AG04449 (cell line): ENCODE measurements at regions not wholly inside any gene's neighbourhood (a gene's known extent, or its start where the extent isn't known, plus 50 kb on each side); places are given as distances from the start of the nearest gene placed in this dataset.

ENCODE experiments used
- CTCF ChIA-PET: fragments of 350-600 bp; formaldehyde crosslinking; extraction: SDS; loops from one replicate; lab custom pipeline; 2021; ENCODE audit warnings: antibody characterized with exemption; lab: Yijun Ruan, JAX
- POLR2A ChIA-PET: fragments of 400-600, 350-600 bp; formaldehyde crosslinking; extraction: SDS; loops from one replicate; lab custom pipeline; 2020; ENCODE audit warnings: antibody characterized with exemption, inconsistent platforms; lab: Yijun Ruan, JAX
- DNase-seq: peaks from one replicate; pipeline ENCODE4 v3.0.0-alpha.2; 2010; ENCODE audit warnings: low read depth, low spot score
- H3K4me3 ChIP-seq: 2 replicates; pipeline ENCODE4 v1.5.1; 2011; ENCODE audit warnings: low read depth, mild to moderate bottlenecking, control low read depth, low read length
- TF ChIP-seq, protein P1 (sequence below): IDR thresholded peaks from one replicate; pipeline ENCODE4 v1.5.1; 2011; ENCODE audit warnings: mild to moderate bottlenecking, moderate library complexity, low read length, control low read depth, inconsistent platforms; ENCODE audit not compliant: insufficient read depth; ENCODE audit errors: missing control alignments

GRCh38 chr20:54321352-54322087 is 113.6 kb downstream of the PFDN4 start:
- ChIA-PET CTCF (interaction anchor here (1.4 to 1.5 kb wide), 3 partner anchors 13 to 326 kb away, joined by 3 to 4 read pairs (median 3); no protein-coding TSS in a partner anchor), POLR2A (no interaction called here)
- no peak overlapping the region for H3K4me3 ChIP-seq
- no peak for DNase-seq
- TF ChIP-seq, protein P1, sequence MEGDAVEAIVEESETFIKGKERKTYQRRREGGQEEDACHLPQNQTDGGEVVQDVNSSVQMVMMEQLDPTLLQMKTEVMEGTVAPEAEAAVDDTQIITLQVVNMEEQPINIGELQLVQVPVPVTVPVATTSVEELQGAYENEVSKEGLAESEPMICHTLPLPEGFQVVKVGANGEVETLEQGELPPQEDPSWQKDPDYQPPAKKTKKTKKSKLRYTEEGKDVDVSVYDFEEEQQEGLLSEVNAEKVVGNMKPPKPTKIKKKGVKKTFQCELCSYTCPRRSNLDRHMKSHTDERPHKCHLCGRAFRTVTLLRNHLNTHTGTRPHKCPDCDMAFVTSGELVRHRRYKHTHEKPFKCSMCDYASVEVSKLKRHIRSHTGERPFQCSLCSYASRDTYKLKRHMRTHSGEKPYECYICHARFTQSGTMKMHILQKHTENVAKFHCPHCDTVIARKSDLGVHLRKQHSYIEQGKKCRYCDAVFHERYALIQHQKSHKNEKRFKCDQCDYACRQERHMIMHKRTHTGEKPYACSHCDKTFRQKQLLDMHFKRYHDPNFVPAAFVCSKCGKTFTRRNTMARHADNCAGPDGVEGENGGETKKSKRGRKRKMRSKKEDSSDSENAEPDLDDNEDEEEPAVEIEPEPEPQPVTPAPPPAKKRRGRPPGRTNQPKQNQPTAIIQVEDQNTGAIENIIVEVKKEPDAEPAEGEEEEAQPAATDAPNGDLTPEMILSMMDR: no peak

DNA sequence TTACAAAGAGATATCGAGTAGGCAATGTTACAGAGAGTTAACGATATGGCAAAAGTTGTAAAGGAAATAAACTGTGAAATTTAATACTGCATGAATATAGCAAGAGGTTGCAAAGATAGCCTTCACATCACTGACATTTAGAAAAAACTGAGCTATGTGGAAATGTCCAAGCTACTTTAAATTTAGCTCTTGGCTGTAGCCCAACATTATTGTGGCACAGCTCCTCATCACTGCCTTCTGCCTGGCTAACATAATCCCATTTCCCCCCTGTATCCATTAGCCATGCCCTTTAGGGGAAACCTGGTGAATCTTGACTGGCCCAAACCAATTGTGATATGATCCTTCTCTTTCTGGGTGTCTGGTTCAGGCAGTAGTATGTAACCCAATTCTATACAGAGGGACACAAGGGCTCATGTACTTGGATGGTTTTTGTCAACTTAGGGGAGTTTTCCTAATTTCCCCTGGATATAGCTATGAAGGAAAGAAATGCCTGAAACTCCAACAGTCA is 115.4 kb downstream of the PFDN4 start:
- CTCF ChIA-PET: interaction anchor here (1.1 kb wide), 1 partner anchor 104 kb away, joined by 3 read pairs; no protein-coding TSS in a partner anchor
- TF ChIP-seq, protein P1: no peak
- no peak for DNase-seq
- H3K4me3 ChIP-seq: no peak overlapping the region
- POLR2A ChIA-PET: no interaction called here

GRCh38 chr20:54324041-54324440 is 116.2 kb downstream of the PFDN4 start:
- POLR2A ChIA-PET: no interaction called here
- H3K4me3 ChIP-seq: no peak overlapping the region
- TF ChIP-seq, protein P1: no peak
- no peak for DNase-seq
- CTCF ChIA-PET: interaction anchor here (1.1 kb wide), 1 partner anchor 105 kb away, joined by 3 read pairs; no protein-coding TSS in a partner anchor

DNA sequence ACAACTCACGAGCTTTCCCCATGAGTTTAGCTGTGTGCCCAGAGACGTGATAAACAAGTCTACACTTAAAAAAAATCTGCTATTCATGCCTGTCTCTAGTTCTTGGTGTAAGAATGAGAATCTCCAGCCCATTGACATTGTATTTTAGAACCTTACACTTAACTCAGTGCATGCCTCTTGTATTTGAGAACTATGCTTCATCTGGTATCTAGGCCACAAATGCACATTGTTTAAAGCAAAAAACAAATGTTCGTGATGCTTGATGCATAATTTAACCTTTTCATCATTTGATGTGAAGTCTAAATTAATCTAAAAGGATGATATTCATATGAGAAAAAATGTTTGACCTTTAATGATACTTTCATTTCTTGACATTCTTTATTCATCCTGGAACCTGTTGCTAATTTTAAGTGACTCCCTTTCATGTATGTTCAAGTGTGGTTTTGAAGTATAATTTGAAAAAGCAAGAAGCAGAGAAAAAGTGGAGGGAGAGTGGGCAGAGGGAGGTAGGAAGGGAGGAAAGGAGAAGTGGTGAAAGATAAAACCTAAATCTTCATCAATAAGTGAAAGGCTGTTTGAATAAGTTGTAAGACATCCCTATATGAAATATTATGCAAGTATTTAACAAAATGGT is 116.9 kb downstream of the PFDN4 start:
- TF ChIP-seq, protein P1: no peak
- no peak overlapping the region for H3K4me3 ChIP-seq
- ChIA-PET CTCF (no interaction called here), POLR2A (no interaction called here)
- DNase-seq: no peak

- DNase-seq: no peak
- TF ChIP-seq, protein P1: no peak
- H3K4me3 ChIP-seq: no peak overlapping the region
- CTCF ChIA-PET: interaction anchor here (1.5 kb wide), 1 partner anchor 9 kb away, joined by 4 read pairs; no protein-coding TSS in a partner anchor
- POLR2A ChIA-PET: no interaction called here
Measured at GRCh38 chr20:54335299-54335698, 127.4 kb downstream of the PFDN4 start.

DNA sequence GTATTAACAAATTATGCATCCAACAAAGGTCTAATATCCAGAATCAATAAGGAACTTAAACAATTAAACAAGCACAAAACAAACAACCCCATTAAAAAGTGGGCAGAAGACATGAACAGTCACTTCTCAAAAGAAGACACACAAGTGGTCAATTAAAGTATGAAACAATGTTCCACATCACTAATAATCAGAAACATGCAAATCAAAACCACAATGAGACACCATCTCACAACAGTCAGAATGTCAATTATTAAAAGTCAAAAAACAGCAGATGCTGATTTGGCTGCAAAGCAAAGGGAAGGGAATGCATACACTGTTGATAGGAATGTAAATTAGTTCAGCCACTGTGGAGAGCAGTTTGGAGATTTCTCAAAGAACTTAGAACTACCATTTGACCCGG is 129.3 kb downstream of the PFDN4 start:
- TF ChIP-seq, protein P1: no peak
- ChIA-PET POLR2A (no interaction called here), CTCF (interaction anchor here (1.5 kb wide), 1 partner anchor 11 kb away, joined by 4 read pairs; no protein-coding TSS in a partner anchor)
- DNase-seq: no peak
- no peak overlapping the region for H3K4me3 ChIP-seq
